Stimulated activated naive B cell treated with anti-CD40 and anti-IgM and Interleukin-4, amounts not matched to agents 10 μg/mL and 1 μg/mL and 100 μg/mL, for 72 hours (primary cell): ENCODE measurements at regions not wholly inside any gene's neighbourhood (a gene's known extent, or its start where the extent isn't known, plus 50 kb on each side); places are given as distances from the start of the nearest gene placed in this dataset.
"Not testable (repeated sequence)": the region's sequence is repeated elsewhere in the genome, so short reads cannot be mapped to it uniquely, and the experiment has no call there.

Source experiments
- ATAC-seq, 2 donors: fragments of 150-1000 bp; cut with Tn5 transposase; replicated peaks; 2 replicates each; pipeline ENCODE4 v1.10.0; 2021; ENCODE audit warnings: moderate library complexity in 1 of 2
- DNase-seq: peaks from one replicate; pipeline ENCODE4 v3.0.0; 2021
- H3K27ac Mint-ChIP-seq: one replicate; pipeline ENCODE4 v1.8.0; 2022; ENCODE audit warnings: mild to moderate bottlenecking, mixed read lengths
- H3K27me3 Mint-ChIP-seq, 2 donors: one replicate each; pipeline ENCODE4 v1.8.0; 2022; ENCODE audit warnings: mixed read lengths in 2 of 2
- H3K36me3 Mint-ChIP-seq, 2 donors: one replicate each; pipeline ENCODE4 v1.8.0; 2022; ENCODE audit warnings: mixed read lengths in 2 of 2, mild to moderate bottlenecking in 1 of 2
- H3K4me1 Mint-ChIP-seq, 2 donors: one replicate each; pipeline ENCODE4 v1.8.0; 2022; ENCODE audit warnings: mixed read lengths in 2 of 2, mild to moderate bottlenecking in 1 of 2
- H3K4me3 Mint-ChIP-seq, 2 donors: one replicate each; pipeline ENCODE4 v1.8.0; 2022; ENCODE audit warnings: mild to moderate bottlenecking in 2 of 2, mixed read lengths in 2 of 2, moderate library complexity in 1 of 2
- H3K9me3 Mint-ChIP-seq, 2 donors: one replicate each; pipeline ENCODE4 v1.8.0; 2022; ENCODE audit warnings: mixed read lengths in 2 of 2, mild to moderate bottlenecking in 1 of 2

DNA sequence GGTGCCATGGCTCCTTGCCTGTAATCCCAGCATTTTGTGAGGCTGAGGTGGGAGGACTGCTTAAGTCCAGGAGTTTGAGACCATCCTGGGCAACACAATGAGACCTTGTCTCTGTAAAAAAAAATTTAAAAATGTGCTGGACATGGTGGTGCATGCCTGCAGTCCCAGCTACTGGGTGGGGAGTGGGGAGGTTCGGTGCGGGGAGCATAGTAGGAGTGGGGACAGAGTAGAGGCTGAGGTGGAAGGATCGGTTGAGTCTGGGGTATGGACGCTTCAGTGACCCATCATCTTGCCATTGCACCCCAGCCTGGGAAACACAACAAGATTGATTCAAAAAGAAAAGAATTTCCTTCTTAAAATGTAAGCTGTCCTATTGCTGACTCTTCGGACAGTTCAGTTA lies 1490.0 kb upstream of the GBE1 start:
- DNase-seq (no peak), ATAC-seq (no peak)
- H3K4me1 Mint-ChIP-seq, result no peaks in the 10 kb centered on the region
- no peaks in the 10 kb centered on the region for H3K27me3 Mint-ChIP-seq
- H3K4me3 Mint-ChIP-seq, result no peak overlapping the region
- H3K27ac Mint-ChIP-seq, result no peak overlapping the region
- no peaks in the 10 kb centered on the region for H3K36me3 Mint-ChIP-seq
- H3K9me3 Mint-ChIP-seq, result peaks cover 5 to 13% of the 10 kb centered on the region in 2 donors

DNA sequence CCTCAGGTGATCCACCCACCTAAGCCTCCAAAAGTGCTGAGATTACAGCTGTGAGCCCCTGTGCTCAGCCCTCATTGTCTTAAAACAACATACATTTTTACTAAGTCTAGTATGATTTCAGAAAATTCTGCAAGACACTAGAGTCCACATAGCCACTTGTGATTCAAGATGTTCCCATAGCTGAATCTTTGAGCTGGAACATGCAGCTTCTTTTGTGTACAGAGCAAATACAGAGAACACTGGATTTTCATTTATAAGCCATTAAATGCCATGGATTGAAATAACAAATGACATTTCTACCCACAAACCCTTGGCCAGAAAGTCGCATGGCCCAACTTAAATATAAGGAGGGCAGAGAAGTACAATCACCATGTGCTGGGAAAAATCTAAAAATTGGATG lies 1489.2 kb upstream of the GBE1 start:
- no peak for ATAC-seq
- Mint-ChIP-seq H3K27ac (no peak overlapping the region), H3K27me3 (no peaks in the 10 kb centered on the region), H3K4me1 (no peaks in the 10 kb centered on the region), H3K9me3 (peaks cover 8 to 15% of the 10 kb centered on the region in 2 donors), H3K4me3 (no peak overlapping the region), H3K36me3 (no peaks in the 10 kb centered on the region)
- DNase-seq, result no peak

DNA sequence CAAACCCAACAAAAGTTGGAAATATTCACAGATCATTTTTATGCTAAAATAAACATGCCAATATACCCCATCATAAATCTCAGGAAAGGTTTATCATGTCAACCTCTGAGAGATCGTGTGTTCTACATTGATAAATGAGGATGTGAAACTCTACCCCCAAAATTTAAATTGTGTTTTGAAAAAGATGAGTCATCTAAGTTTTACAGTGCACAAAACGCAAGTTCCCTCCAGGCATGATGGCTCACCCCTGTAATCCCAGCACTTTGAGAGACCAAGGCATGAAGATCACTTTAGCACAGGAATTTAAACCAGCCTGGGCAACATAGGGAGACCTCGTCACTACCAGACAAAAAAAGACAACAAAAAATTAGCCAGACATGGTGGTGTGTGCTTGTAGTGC lies 1487.0 kb upstream of the GBE1 start:
- no peaks in the 10 kb centered on the region for H3K36me3 Mint-ChIP-seq
- no peak for DNase-seq
- no peak overlapping the region for H3K27ac Mint-ChIP-seq
- no peak overlapping the region for H3K4me3 Mint-ChIP-seq
- H3K4me1 Mint-ChIP-seq, result no peaks in the 10 kb centered on the region
- peaks cover 8 to 16% of the 10 kb centered on the region in 2 donors for H3K9me3 Mint-ChIP-seq
- H3K27me3 Mint-ChIP-seq, result no peaks in the 10 kb centered on the region
- no peak for ATAC-seq

DNA sequence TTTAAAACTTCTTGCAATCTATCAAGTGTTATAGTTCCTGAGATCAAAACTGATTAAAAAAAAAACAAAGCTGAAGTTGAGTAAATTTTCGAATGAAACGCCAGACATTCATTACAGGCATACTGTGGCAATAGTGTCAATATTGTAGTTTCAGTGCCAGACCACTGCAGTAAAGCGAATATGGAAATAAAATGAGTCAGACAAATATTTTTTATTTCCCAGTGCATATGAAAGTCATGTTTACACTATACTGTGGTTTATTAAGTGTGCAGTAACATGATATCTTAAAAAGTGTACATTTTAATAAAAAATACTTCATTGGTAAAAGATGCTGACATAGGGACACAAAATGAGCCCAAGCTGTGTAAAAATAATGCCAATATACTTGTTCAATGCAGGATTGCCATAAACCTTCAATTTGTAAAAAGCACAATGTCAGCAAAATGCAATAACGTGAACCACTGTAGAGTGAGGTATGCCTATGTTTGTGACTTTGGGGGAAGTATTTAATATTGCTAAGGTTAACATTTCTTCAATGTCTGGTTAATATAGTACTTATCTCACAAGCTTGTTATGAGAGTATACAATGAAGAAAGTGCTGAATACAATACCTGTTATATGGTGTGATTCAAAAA lies 1473.9 kb upstream of the GBE1 start:
- H3K27me3 Mint-ChIP-seq, result no peaks in the 10 kb centered on the region
- DNase-seq (no peak), ATAC-seq (no peak)
- no peak overlapping the region for H3K27ac Mint-ChIP-seq
- H3K4me3 Mint-ChIP-seq, result no peak overlapping the region
- peaks cover 0 to 1% of the 10 kb centered on the region in 2 donors for H3K9me3 Mint-ChIP-seq
- H3K4me1 Mint-ChIP-seq, result no peaks in the 10 kb centered on the region
- no peaks in the 10 kb centered on the region for H3K36me3 Mint-ChIP-seq

DNA sequence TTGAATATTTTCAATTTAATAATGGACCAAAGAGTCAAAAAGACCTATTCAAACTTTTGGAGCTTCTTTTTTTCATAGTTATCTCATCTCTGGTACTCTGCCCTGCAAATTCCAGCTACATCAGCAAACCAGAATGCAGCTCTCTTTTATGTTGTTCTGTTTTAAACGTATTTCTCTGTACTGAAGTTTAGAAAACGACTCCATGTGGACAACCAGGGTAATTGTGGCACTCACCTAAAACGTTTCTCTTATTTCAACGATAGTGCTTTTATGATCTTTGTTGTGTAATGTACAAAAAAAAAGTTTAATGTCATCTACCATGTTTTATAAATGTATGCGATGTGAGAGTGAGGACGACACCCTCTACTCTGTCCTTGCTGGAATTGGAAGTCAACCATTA lies 1472.3 kb upstream of the GBE1 start:
- ATAC-seq (no peak), DNase-seq (no peak)
- H3K27ac Mint-ChIP-seq, result no peak overlapping the region
- no peaks in the 10 kb centered on the region for H3K4me1 Mint-ChIP-seq
- no peaks in the 10 kb centered on the region for H3K9me3 Mint-ChIP-seq
- no peak overlapping the region for H3K4me3 Mint-ChIP-seq
- no peaks in the 10 kb centered on the region for H3K27me3 Mint-ChIP-seq
- H3K36me3 Mint-ChIP-seq, result no peaks in the 10 kb centered on the region

DNA sequence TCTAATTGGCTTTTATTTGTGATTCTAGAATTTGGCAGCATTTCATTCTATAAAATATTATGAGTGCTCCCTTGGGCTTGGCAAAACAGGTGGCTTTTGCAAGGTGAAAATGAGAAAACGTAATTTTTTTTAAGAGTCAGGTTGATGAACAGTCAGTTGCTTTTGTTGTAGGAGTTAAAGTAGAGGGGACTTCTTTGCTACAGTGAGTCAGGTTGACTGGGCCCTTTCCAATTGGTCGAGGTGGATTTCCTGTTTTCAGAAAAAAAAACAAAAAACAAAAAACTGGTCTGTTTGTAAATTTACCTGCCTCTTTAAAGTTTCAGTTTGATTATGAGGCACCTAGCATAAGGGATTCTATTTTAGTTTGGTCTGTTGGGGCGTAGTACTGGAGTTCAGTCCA lies 1469.4 kb upstream of the GBE1 start:
- Mint-ChIP-seq H3K4me1 (no peaks in the 10 kb centered on the region), H3K27me3 (no peaks in the 10 kb centered on the region), H3K27ac (no peak overlapping the region), H3K36me3 (no peaks in the 10 kb centered on the region), H3K4me3 (no peak overlapping the region), H3K9me3 (no peaks in the 10 kb centered on the region)
- ATAC-seq, result no peak
- no peak for DNase-seq

DNA sequence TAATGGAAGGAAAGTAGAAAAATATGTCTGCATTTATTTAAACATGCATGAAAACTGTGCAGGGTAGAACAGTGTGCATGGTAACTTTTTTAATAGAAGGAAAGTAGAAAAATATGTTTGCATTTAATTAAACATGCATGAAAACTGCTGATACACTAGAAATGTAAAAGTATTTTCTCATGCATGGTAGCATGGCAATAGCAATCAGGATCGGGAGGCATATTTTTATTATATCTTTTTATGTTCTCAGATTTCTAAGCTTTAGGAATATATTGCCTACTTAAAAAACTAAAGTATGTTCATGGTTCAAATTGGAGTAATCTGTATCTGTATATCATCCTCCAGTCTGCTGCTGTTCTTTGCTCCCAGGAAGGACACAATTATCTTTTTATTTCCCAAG lies 1468.9 kb upstream of the GBE1 start:
- Mint-ChIP-seq H3K9me3 (no peaks in the 10 kb centered on the region), H3K36me3 (no peaks in the 10 kb centered on the region), H3K27ac (no peak overlapping the region), H3K27me3 (no peaks in the 10 kb centered on the region), H3K4me1 (no peaks in the 10 kb centered on the region), H3K4me3 (no peak overlapping the region)
- no peak for ATAC-seq
- DNase-seq, result no peak

DNA sequence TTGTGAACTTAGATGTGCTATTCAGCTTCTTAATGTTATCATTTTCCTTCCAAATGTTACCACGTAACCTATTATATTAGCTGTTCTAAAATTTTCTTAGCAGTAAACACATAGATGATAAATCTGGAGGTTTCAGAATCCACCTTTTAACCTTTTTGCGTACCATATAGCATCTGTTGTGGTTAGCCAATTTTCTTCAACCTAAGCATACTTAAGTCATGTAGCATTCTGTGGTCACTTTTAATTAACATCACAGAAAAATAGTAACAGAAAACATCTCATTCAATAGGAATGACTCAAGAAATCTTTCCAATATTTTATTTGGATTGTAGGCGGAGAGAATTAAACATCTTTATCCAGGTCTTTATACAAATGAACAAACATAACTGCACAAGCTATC lies 1465.3 kb upstream of the GBE1 start:
- peaks cover 0 to 2% of the 10 kb centered on the region in 2 donors for H3K9me3 Mint-ChIP-seq
- no peak overlapping the region for H3K27ac Mint-ChIP-seq
- H3K4me3 Mint-ChIP-seq, result no peak overlapping the region
- no peak for ATAC-seq
- no peaks in the 10 kb centered on the region for H3K4me1 Mint-ChIP-seq
- no peaks in the 10 kb centered on the region for H3K27me3 Mint-ChIP-seq
- DNase-seq, result no peak
- H3K36me3 Mint-ChIP-seq, result no peaks in the 10 kb centered on the region

DNA sequence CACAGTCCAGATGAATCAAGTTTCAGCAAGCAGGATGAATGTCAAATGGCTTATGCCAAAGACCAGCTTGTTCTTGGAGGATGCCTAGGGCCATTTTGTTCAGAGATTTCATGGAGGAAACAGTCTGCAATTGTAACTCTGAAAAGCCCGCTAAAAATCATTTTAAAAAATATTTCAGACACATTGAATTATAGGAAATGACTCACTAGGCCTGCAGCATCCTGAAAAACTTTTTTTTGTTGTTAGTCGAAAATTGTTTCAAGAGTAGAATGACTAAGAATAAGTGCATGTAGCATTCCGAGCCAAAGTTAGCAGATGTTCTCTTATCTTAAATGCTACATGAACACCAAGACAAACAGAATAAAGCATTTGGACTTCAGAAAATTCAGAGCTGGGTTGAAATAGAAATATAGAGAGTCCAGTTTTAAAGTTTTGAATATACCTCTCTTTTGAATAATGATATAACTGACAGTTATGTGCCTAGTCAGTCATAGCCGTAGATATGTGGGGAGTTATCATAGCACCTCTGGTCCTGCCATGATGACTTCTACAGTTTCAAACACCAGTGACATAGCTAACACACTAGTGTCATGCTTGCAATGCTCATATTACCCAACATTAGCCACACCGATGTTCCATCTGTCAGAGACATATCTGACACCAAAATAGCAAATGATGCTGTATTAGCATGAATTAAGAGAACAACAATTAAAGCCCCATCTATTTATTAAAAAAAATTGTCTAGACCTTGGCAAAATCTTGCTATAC lies 1462.8 kb upstream of the GBE1 start:
- ATAC-seq (no peak), DNase-seq (no peak)
- H3K9me3 Mint-ChIP-seq, result peaks cover 0 to 2% of the 10 kb centered on the region in 2 donors
- H3K4me3 Mint-ChIP-seq, result no peak overlapping the region
- H3K27ac Mint-ChIP-seq, result no peak overlapping the region
- H3K4me1 Mint-ChIP-seq, result no peaks in the 10 kb centered on the region
- no peaks in the 10 kb centered on the region for H3K27me3 Mint-ChIP-seq
- H3K36me3 Mint-ChIP-seq, result no peaks in the 10 kb centered on the region

DNA sequence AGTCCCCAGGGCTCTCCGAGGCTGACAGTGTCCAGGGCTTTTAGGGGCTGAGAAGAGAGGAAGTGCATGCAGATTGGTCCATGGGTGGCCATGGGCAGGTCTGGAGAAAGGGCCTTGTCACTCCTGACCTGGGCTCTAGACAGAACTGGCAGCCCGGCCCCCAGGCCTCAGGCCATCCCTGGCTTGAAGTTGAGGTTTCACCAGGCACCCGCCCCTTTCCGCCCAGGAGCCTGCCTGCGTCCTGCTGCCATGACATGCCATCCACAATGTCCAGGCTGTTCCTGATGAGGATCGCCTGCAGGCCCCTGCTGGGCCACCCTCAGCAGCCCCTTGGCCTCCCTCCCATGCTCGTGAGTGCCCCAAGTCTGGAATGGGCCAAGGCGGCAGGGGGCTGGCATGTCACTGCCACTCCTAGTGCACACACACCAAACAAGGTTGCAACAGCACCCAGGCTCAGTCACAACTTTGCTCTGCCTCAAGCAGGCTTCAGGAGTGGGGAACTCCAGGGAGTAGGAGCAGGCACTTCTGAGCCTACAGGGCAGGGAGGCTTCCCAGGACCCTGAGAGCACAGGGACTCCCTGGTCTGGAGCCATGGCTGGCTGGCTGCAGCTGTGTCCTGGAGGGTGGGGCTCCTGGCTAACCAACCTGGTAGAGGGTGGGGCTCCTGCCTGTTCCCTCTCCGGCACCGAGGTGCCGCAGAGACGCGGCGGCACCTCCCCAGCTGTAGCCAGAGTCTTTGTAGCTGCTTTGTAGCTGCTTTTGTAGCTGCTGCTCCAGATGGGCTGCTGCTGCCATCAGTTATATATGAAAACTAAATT lies 1457.1 kb upstream of the GBE1 start:
- Mint-ChIP-seq H3K27ac (no peak overlapping the region), H3K4me1 (no peaks in the 10 kb centered on the region), H3K9me3 (peaks cover 4% of the 10 kb centered on the region in 2 donors), H3K4me3 (no peak overlapping the region), H3K36me3 (no peaks in the 10 kb centered on the region), H3K27me3 (no peaks in the 10 kb centered on the region)
- no peak for DNase-seq
- ATAC-seq, result peak in 1 of 2 donors; percentile 27

DNA sequence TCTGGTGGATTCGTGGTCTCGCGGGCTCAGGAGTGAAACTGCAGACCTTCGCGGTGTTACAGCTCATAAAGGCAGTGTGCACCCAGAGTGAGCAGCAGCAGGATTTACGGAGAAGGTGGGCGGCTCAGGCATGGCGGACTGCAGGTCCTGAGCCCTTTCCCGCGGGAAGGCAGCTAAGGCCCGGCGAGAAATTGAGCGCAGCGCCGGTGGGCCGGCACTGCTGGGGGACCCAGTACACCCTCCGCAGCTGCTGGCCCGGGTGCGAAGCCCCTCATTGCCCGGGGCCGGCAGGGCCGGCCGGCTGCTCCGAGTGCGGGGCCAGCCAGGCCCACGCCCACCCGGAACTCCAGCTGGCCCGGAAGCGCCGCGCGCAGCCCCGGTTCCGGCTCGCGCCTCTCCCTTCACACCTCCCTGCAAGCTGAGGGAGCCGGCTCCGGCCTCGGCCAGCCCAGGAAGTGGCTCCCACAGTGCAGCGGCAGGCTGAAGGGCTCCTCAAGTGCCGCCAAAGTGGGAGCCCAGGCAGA lies 1456.2 kb upstream of the GBE1 start:
- ATAC-seq, H3K9me3 Mint-ChIP-seq, H3K36me3 Mint-ChIP-seq, H3K27ac Mint-ChIP-seq, H3K27me3 Mint-ChIP-seq, DNase-seq, H3K4me1 Mint-ChIP-seq: not testable (repeated sequence)
- H3K4me3 Mint-ChIP-seq, result peak overlapping the region in 1 of 2 donors; percentile 51

DNA sequence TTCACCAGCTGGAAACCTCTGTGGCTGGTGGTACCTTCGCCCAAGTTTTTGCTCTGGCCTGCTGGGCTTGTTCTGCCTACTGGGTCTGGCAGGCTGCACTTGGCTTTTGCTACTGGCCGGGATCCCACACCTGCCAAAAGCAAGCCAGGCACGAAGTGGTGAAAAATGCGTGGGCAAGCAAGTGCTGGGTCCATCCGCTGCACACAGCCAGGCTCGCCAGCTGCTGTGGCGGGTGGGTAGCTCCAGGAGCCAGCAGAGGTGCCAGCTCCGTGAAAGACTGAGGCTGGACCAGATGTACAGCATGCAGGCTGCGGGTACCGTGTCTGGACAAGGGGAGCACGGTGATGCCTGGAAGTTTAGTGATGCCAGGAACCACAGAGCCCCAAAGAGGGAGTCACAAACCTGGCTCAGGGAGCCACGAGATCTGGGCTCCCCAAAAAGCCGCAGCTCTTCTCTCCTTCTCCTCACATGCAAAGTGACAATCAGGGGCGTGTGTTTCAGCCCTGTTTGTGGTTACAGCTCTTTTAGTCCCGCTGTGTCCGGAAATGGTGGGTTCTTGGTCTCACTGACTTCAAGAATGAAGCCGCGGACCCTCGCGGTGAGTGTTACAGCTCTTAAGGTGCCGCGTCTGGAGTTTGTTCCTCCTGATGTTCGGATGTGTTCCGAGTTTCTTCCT lies 1455.6 kb upstream of the GBE1 start:
- no peak for ATAC-seq
- Mint-ChIP-seq H3K27me3 (no peaks in the 10 kb centered on the region), H3K36me3 (no peaks in the 10 kb centered on the region), H3K27ac (no peak overlapping the region), H3K9me3 (peaks cover 2 to 4% of the 10 kb centered on the region in 2 donors), H3K4me3 (peak overlapping the region in 1 of 2 donors; percentile 51), H3K4me1 (no peaks in the 10 kb centered on the region)
- no peak for DNase-seq

DNA sequence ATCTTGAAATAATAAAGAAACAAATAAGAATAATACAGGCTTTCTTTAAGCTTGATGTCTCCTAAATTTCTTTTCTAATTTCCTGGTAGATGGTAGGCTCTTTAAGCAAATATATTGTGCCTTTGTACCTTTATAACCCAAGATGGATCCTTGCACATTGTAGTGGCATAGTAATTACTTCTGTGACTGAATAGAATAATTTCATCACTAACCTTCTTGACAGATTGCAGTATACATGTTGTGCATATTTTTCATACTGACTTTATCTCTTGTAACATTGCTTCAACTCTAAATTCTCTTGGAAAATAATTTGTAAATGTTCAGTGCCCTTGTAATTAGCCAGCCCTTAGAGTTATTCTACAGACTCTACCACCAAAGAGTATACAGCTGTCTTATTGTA lies 1433.8 kb upstream of the GBE1 start:
- Mint-ChIP-seq H3K4me1 (no peaks in the 10 kb centered on the region), H3K36me3 (no peaks in the 10 kb centered on the region), H3K9me3 (peaks cover 3 to 4% of the 10 kb centered on the region in 2 donors), H3K27me3 (no peaks in the 10 kb centered on the region), H3K27ac (no peak overlapping the region), H3K4me3 (no peak overlapping the region)
- no peak for ATAC-seq
- no peak for DNase-seq

DNA sequence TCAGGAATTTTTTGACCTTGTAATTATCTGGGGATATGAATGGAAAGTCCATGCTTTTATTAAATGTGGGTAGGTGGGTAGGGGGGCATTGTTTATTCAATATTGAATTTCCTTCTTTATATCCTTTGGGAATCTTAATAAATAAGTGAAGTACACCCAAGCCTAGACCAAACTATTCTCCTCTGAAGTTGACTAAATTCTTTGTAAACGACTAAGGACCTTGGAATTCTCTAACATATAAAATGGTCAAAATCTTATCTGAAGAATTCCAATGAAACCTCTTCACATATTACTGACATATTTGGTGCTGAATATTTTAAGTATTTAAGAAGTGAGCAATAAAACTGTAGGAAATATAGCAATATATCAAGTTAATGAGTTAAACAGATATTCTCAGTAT lies 1432.1 kb upstream of the GBE1 start:
- peaks cover 3 to 4% of the 10 kb centered on the region in 2 donors for H3K9me3 Mint-ChIP-seq
- no peak overlapping the region for H3K27ac Mint-ChIP-seq
- H3K4me3 Mint-ChIP-seq, result no peak overlapping the region
- ATAC-seq (no peak), DNase-seq (no peak)
- H3K27me3 Mint-ChIP-seq, result no peaks in the 10 kb centered on the region
- H3K4me1 Mint-ChIP-seq, result no peaks in the 10 kb centered on the region
- H3K36me3 Mint-ChIP-seq, result no peaks in the 10 kb centered on the region
